Hepatocyte (in vitro differentiated cells): ENCODE measurements at regions not wholly inside any gene's neighbourhood (a gene's known extent, or its start where the extent isn't known, plus 50 kb on each side); places are given as distances from the start of the nearest gene placed in this dataset.

Experiments used
- CTCF ChIP-seq: fragments of 200-600 bp; sonication (generic); IDR thresholded peaks from 2 replicates; pipeline ENCODE4 v1.5.1; 2016; ENCODE audit warnings: antibody characterized with exemption, mild to moderate bottlenecking; ENCODE audit not compliant: poor library complexity
- EZH2 ChIP-seq: fragments of 200-600 bp; sonication (generic); IDR thresholded peaks from 2 replicates; pipeline ENCODE4 v1.6.1; 2016; ENCODE audit warnings: antibody characterized with exemption, mild to moderate bottlenecking, borderline replicate concordance

- no peak for TF ChIP-seq CTCF
- no peak for TF ChIP-seq EZH2
These were observed 583.5 kb upstream of the SEMA3D start for GRCh38 chr7:85770332-85770731.
